Left hindlimb (tissue), 1 donor: ENCODE measurements at regions not wholly inside any gene's neighbourhood (a gene's known extent, or its start where the extent isn't known, plus 50 kb on each side); places are given as distances from the start of the nearest gene placed in this dataset.

ENCODE experiments used
- DNase-seq: peaks from one replicate; pipeline ENCODE4 v3.0.0-alpha.2; 2018

DNA sequence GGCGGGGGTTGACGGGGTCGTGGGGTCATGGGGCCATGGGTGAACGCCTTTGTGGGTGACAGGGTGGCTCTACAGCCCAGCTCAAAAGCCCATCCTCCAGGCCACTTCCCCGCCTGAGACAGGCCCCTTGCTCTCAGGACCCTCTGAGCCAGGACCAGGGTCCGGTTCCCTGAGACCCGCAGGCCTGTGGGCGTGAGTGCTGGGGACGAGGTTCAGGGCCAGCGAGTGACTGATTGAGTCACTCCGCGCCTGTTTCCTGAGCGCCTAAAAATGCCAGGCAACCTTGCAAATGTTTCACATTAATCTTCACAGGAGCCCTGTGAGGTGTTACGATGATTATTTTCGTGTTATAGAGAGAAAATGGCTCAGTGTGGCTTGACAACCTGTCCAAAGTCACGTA lies 97.8 kb downstream of the ZNF674 start:
- no peak for DNase-seq

DNA sequence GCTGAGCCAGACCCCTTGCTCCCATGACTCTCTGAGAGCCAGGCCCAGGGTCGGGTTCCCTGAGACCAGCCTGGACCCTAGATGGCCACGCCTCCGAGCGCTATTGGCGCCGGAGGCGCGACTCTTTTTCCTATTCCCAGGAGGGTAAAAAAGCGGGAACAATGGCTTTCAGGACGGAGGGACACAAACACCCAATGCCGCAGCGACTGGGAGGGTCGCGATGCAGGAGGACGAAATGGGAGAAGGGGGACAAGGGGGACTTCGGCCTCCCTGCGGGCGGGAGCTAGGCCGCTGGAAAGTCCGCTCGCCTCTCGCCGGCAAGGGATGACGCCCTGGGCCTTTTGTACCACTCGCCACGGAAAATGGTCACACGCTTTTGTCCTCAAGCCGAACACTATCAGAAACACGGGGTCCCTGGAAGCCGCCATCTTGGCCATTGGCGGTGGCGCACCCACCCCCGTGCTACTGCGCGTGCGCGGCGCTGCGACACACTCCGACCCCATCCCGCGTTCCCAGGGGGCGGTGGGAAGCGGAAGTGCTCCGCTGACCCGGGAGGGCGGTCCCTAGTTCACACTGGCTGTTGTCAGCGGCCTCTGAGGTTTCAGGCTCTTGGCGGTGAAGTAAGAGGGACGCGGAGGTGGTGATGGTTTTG lies 98.4 kb downstream of the ZNF674 start:
- peak; percentile 88 for DNase-seq

DNA sequence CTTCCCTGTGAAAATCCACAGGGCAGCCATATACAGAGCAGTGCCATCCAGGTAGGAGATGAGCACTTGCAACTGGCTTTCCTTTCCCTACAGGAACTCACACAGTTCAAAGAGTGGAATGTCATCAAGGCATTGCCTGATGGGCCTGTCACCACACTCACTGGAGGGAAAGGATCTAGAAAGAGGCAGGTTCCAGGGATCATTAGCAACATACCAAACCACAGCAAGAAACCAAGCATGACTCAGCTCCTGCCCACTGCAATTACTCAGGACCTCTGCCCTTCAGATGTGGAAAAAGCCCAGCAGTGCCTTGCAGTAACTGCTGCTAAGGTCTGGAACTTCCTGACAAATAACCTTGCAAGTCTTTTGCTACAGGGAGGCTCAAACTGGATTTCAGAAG lies 101.2 kb downstream of the ZNF674 start:
- no peak for DNase-seq

DNA sequence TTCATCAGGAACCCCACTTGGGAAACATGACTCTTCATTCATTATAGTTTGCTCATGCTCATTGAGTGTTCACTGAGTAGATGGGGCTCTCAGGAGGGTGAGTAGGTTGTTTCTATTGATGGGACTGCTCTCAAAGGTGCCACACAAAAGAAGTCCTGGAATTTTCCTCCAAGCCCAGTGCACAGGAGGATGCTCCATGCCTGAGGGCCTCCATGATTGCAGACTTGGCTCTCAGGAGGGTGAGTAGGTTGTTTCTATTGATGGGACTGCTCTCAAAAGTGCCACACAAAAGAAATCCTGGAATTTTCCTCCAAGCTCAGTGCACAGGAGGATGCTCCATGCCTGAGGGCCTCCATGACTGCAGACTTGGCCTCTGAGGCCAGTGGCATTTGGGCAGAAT lies 108.5 kb downstream of the ZNF674 start:
- no peak for DNase-seq

DNA sequence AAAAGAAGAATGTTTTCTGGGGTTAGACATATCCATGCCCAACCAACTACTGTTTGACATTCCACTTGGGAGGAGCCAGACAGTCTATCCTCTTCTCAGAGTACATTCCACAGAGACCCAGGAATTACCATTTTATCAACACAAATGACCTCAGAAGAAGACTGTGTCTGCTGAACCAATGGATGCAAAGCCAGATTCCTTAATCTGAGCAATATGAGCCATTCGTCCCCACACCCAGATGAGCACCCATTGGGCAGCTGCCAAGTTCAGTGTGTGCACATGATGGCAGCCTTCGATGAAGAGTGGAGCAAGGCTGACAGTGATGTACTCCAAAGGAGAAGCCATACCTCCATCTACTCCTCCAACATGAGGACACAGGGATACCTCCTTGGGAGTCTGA lies 111.3 kb downstream of the ZNF674 start:
- DNase-seq, result no peak

DNA sequence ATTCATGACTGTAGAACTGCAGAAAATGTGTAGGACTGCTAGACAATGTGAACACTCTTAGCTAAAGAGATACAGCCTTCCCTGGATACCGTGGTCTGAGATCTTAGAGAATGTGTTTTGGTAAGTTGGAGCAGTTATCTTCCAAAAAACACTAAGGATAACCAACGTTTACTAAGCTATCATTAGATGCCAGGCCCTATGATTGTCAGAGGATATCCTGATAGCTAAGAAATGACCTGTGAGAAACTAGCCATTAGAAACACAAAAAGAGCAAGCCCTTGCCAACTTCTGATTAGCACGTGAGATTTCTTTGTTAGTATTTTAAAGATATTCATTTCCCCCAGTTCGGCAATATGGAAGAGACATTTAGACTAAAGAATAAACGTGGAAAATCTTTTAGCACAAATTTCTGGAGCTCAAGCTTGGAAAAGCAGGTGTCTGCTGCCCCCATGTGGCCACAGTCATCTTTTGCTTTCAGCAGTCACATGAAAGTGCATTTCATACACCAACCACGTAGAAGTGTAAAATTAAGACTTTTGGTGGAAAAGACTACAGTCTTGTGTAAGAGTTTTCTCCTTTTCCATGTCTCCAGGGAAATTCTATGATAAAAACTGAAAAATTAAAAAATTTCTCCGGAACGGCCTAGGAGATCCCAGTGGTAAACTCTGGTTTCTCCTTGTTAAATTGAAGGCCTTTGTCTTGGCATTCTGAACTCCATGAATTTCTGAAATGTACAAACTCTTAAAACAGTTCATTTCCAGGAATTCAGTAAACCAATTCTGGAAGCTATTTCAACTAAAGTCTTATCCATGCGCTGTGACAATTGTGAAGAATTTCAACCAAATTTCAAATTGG lies 136.4 kb downstream of the ZNF674 start:
- DNase-seq, result peak; percentile 63

DNA sequence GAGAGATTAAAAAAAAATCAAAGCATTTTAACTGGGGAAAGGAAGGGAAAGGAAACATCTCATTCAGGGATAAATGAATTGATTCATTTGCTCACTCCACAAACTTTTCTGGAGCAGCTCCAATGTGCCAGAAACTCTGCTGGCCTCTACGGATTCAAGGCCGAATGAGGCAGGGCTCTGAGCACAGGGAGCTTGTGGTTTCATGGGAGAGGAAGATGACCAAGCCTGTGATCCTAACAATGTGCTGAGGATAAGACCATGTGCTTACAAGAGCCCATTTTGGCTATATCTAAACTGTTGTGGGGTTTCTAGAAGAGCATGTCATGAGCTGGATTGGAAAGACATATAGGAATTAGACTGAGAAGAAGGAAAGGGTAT lies 137.5 kb downstream of the ZNF674 start:
- no peak for DNase-seq

DNA sequence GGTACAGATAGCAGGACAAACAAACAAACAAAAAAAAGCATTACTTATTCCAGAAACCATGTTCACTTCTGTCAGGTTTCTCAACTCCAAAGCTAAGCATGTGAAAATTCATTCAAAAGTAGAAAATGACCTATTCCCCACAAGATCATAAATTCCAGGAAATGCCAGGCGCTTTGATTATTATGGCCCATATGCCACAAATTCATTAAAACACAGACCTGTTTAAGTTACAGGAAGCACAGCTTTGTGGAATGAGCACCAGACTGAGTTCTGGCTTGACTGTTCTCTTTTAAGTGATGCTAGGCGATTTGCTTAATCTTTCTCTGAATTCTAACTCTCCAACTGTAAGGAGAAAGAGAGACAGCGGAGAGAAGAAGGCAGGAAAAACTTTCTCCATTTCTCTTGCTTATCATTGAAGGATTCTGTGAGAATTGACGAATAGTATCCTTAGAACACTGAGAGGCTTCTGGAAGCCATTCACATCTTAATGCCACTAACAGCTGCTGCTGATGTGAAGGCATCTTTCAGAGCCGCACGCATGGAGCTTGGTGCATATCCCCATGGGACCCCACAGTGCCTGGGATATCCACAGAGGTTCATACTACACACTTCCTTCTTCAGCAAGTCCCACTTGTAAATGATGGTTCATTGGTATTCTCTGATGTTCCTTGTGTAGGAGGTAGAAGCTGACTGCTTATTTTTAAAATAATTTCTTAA lies 138.0 kb downstream of the ZNF674 start:
- no peak for DNase-seq

DNA sequence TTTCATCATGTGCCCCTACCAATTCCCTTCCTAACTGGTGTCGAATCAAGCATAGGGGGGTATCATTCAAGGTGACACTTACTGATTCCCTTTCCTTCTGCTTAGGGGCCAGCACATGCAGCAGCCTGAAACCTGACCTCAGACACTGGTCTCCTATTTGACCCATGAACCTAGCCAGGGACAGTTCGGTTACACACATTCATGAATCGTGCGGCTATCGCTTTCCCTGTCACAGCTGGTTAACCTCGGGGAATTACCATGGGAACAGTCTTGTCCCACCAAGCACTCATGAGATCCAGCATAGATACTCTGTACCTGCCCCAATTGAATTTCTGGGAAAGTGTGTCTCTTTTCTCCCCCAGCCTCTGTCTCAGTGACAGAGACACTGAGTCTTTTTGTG lies 140.4 kb downstream of the ZNF674 start:
- no peak for DNase-seq

DNA sequence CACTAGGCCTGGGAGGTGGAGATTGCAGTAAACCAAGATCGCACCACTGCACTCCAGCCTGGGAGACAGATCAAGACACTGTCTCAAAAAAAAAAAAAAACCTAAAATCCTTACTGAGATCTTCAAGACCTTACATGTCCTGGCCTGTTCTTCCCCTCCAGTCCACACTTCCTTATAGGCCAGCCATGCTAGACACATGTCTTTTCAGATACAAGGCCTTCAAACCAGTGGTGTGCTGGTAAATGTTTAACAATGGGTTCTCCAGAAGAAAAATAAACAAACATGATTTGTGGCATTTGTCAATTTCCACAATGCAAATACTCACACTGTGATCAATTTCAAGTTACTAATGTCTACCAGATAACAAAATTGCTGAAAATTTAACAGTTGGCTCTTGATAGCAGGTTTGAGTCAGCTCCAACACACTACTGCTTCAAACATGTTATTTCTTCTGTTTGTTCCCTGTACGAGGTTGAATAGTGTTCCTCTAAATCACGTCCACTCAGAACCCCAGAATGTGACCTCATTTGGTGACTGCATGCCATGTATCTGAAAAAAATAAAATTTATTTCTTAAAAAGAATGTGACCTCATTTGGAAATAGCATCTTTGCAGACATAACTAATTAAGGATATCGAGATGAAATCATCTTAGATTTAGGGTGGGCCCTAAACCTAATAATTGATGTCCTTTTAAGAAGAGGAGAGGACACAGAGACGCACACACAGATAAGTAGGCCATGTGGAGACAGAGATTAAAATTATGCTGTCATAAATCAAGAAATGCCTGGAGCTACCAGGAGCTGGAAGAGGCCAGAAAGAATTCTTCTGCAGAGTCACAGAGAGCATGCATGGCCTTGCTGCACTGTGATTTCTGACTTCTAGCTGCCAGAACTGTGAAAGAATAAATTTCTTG lies 144.4 kb downstream of the ZNF674 start:
- no peak for DNase-seq

DNA sequence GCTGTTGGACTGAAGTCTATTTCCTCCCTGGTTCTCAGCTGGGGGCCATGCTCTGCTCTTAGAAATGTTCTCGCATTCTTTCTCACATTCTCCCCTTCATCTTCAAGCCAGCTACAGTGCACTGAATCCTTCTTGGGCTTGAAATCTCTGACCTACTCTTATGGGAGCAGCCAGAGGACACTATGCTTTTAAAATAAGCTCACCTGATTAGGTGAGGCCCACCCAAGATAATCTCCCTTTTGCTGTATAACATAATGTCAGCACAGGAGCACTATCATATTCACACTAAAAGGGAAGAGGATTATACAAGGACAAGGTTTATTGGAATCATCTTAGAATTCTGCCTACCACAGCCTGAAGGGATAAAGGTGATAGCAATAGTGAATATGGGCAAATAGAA lies 146.3 kb downstream of the ZNF674 start:
- no peak for DNase-seq

DNA sequence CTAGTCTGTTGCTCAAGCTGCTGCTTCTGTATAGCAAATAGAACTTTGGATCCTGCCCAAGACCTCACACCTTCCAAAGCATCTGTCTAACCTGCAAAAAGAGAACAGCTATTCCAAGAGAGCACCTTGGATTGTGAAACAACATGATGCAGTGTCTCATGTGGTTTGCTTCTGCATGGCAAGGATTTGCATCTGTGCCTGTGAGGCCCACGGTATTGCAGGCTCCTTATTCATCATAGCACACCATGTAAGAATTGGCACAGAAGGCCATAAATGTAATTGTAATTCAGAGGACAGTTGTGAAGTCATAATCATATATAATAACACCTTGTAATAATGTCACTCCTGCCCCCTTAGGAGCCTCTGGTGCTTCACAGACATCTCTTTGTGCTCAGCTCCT lies 147.1 kb downstream of the ZNF674 start:
- DNase-seq, result no peak

DNA sequence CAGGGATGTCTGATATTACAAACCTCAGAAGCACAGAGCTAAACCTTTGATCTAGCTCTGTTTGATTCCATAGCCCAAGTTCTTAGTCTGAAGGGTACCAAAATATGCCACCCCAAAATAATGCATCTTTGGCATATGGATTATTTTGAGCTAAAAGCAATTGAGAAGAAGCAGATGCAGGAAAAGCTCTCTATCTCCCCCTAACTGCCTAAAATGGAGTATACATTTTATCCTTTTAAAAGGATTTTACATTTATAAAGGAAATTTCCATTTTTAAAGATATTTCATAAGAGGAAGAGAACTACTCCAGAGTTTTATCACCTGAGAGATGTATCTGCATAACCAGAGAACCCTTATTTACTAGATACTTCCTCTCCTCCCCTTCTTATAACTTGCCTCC lies 158.7 kb downstream of the ZNF674 start:
- no peak for DNase-seq

DNA sequence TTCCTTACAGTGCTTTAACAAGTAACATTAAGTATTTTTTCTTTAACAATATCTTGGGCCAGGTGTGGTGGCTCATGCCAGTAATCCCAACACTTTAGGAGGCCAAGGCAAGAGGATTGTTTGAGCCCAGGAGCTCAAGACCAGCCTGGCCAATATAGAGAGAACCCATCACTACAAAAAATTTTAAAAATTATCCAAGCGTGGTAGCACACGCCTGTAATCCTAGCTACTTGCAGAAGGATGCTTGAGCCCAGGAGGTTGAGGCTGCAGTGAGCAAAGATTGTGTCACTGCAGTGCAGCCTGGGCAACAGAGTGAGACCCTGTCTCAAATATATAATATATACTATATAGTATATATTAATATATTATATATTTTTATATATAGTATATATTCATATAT lies 162.2 kb downstream of the ZNF674 start:
- DNase-seq, result no peak

DNA sequence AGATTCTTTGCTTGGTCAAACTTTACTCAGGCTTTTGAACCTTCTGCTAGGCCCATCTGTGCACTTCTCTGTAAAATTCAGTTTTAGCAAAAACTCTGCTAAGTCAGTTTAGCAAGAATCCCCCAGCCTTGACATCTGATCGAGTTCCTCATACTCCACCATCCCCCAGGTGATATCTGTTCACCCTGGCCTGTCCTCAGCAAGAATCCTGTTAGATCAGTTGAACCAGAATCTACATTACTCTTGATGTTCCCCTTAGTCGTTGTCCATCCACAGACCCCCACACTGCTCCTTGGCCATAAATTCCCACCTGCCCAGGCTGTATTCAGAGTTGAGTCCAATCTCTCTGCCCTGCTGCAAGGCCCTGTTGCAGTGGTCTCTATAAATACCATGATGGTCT lies 162.6 kb downstream of the ZNF674 start:
- no peak for DNase-seq

DNA sequence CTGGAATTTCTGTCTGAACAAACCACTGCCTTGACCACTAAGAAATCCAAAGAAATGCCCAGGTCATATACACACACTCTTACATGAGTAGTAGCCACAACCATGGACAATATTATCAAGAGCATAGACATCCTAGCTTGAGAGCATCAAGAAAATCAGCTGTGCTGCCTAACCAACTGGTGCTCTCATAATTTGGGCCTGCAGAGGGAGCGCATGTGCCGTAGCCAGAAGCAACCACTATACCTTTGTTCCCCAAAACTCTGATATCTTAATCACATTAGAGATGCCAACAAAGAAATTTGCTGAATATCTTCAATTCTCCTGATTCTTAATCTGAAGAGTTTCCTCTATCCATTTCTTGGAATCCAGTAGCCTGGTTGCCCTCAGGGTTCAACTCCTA lies 163.6 kb downstream of the ZNF674 start:
- DNase-seq, result no peak

DNA sequence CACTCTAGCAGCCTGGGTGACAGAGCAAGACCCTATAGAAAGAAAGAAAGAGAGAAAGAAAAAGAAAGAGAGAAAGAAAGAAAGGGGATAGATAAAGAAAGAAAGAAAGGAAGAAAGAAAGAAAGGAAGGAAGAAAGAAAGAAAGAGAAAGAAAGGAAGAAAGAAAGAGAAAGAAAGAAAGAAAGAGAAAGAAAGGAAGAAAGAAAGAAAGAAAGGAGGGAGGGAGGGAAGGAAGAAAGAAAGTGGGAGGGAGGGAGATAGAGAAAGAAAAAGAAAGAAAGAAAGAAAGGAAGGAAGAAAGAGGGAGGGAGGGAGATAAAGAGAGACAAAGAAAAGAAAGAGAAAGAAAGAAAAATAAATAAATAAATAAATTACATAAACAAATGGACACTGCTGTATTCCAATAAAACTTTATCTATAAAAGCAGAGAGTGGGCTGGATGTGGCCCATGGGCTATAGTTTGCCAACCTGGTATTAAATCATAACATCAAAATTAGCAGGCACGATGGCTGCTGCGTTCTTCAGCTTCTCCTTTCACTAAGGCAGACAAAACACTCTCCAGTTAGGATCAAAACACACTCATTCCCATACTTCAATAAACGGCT lies 165.0 kb downstream of the ZNF674 start:
- no peak for DNase-seq

DNA sequence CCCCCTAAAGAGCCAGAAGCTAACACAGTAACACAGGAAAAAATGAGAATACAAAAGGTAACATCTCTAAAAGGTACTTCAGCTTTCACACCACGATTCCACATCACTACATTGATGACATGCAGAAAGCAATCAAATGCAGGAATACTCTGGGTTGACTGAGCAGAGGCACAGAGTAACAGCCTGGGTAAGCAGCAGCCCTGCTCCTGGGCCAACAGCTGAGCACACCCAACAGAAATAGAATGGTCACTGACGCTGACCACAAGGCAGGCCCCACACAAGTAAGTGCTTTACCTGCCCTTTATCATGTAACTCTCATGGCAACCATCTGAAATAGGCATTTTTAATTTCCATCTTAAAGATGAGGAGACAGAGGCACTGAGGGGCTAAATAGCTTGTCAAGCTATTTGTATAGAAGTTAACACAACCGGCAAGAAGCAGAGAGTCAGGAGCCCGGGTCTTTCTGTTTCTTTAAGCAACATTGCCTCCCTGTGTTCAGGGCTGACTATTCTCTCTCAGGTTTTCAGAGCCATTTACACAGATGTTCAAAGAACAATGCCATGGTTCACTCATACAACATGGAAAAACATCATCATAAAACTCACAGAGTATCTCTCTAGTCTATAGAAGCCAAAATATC lies 168.9 kb downstream of the ZNF674 start:
- peak; percentile 29 for DNase-seq

DNA sequence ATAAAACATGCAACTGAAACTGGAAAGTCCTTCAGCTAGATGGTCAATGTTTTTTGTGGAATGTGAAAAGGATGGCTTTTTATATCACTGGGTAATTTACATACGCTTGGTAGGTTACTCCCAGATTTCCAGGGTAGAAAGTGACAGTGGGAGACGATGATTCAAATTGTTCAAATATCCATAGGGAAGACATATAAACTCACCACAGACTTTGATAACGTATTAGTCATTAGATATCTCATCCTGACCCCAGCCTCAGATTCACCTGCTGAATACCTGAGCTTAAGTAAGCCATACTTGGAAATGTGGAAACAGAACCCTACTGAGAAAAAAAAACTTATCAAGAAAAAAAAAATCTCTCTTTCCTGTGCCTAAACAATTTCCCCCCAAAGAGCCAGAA lies 169.4 kb downstream of the ZNF674 start:
- no peak for DNase-seq

DNA sequence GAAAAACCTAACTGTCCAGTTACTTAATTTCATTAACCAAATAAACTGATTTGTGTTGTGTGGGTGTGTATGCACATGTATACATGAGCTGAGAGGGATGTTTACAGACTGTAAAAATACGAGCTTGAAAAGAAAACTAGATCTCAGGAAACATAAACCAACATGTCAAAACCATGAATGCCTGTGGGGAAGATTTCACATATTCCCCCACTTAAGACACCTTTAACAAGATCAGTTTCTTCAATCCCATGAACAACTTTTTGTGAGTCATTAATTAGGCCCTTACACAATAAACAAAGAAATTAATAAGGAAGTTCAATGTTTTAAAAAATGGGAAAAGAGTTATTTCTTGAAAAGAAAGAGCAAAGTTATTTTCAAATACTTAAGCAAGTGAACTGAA lies 170.8 kb downstream of the ZNF674 start:
- DNase-seq, result no peak

DNA sequence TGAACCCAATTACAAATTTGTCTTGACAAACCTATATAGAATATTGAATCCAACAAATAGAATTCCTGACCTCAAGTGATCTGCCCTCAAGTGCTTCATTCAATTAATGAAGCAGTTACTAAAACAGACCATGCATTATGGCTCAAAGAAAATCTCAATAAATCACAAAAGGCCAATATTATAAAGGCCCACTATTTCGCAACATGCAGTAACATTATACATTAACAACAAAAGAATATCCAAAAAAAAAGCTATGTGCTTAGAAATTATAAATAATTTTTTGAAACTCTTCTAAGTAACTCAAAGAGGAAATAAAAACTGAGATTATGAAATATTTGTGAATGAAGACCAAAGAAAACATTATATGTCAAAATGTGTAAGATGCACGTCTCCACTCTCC lies 177.7 kb downstream of the ZNF674 start:
- no peak for DNase-seq
